Liver (tissue), 8 donors: ENCODE measurements at regions not wholly inside any gene's neighbourhood (a gene's known extent, or its start where the extent isn't known, plus 50 kb on each side); places are given as distances from the start of the nearest gene placed in this dataset.

Source experiments
- DNase-seq: peaks from one replicate; pipeline ENCODE4 v3.0.0-alpha.2; 2017; ENCODE audit warnings: low spot score
- H3K27ac ChIP-seq, 2 donors: one replicate each; pipeline ENCODE4 v1.7.0; 2013; ENCODE audit warnings: inconsistent platforms in 2 of 2, low read length in 2 of 2, control low read depth in 1 of 2, low read depth in 1 of 2, mild to moderate bottlenecking in 1 of 2
- H3K27me3 ChIP-seq, 4 donors: one replicate each; pipeline versions ENCODE4 v1.6.1 to v1.7.0; 2013; ENCODE audit warnings: low read length in 3 of 4, inconsistent platforms in 1 of 4, mild to moderate bottlenecking in 1 of 4, moderate library complexity in 1 of 4; ENCODE audit not compliant: control insufficient read depth in 4 of 4, insufficient read depth in 4 of 4
- H3K36me3 ChIP-seq, 4 donors: one replicate each; pipeline versions ENCODE4 v1.6.1 to v1.7.0; 2013; ENCODE audit warnings: low read length in 3 of 4, mild to moderate bottlenecking in 3 of 4, low read depth in 1 of 4, moderate library complexity in 1 of 4; ENCODE audit not compliant: control insufficient read depth in 4 of 4, insufficient read depth in 3 of 4
- H3K4me1 ChIP-seq, 4 donors: one replicate each; pipeline versions ENCODE4 v1.6.1 to v1.7.0; 2013; ENCODE audit warnings: low read length in 3 of 4, mild to moderate bottlenecking in 3 of 4, moderate library complexity in 1 of 4; ENCODE audit not compliant: control insufficient read depth in 4 of 4, insufficient read depth in 4 of 4
- H3K4me3 ChIP-seq, 3 donors: one replicate each; pipeline versions ENCODE4 v1.6.1 to v1.7.0; 2013; ENCODE audit warnings: low read length in 3 of 3, control low read depth in 1 of 3, low read depth in 1 of 3, mild to moderate bottlenecking in 1 of 3
- H3K9ac ChIP-seq, 2 donors: one replicate each; pipeline ENCODE4 v1.7.0; 2013; ENCODE audit warnings: low read length in 2 of 2, mild to moderate bottlenecking in 2 of 2, moderate library complexity in 2 of 2, control low read depth in 1 of 2, low read depth in 1 of 2
- H3K9me3 ChIP-seq, 4 donors: one replicate each; pipeline versions ENCODE4 v1.6.1 to v1.7.0; 2013; ENCODE audit warnings: low read length in 3 of 4; ENCODE audit not compliant: control insufficient read depth in 4 of 4
- ATF3 ChIP-seq: IDR thresholded peaks from 2 replicates; pipeline ENCODE4 v1.6.1; 2016; ENCODE audit warnings: antibody characterized with exemption
- CTCF ChIP-seq: fragments of 150-350 bp; IDR thresholded peaks from 2 replicates; pipeline ENCODE4 v1.5.1; 2017; ENCODE audit warnings: improper control_type of control experiment, low read depth, low read length; ENCODE audit not compliant: missing input control
- FOXA1 ChIP-seq: IDR thresholded peaks from 2 replicates; pipeline ENCODE4 v1.6.1; 2016; ENCODE audit warnings: antibody characterized with exemption
- FOXA2 ChIP-seq: IDR thresholded peaks from 2 replicates; pipeline ENCODE4 v1.6.1; 2016; ENCODE audit warnings: antibody characterized with exemption
- GABPA ChIP-seq, 2 donors: IDR thresholded peaks in 1 of 2; conservative IDR thresholded peaks in 1 of 2; 2 replicates each; pipeline ENCODE4 v1.6.1; 2016; ENCODE audit warnings: antibody characterized with exemption in 2 of 2, mild to moderate bottlenecking in 1 of 2, moderate library complexity in 1 of 2
- HNF4A ChIP-seq, 2 donors: conservative IDR thresholded peaks; 2 replicates each; pipeline ENCODE4 v1.6.1; 2016; ENCODE audit warnings: antibody characterized with exemption in 2 of 2, mild to moderate bottlenecking in 2 of 2
- HNF4G ChIP-seq: IDR thresholded peaks from 2 replicates; pipeline ENCODE4 v1.6.1; 2016; ENCODE audit warnings: antibody characterized with exemption
- JUND ChIP-seq, 2 donors: IDR thresholded peaks; 2 replicates each; pipeline ENCODE4 v1.6.1; 2016; ENCODE audit warnings: antibody characterized with exemption in 2 of 2
- NR2F2 ChIP-seq: IDR thresholded peaks from 2 replicates; pipeline ENCODE4 v1.6.1; 2016; ENCODE audit warnings: antibody characterized with exemption
- RAD21 ChIP-seq, 2 donors: IDR thresholded peaks; 2 replicates each; pipeline ENCODE4 v1.6.1; 2016; ENCODE audit warnings: antibody characterized with exemption in 2 of 2, mild to moderate bottlenecking in 2 of 2
- REST ChIP-seq: IDR thresholded peaks from 2 replicates; pipeline ENCODE4 v1.6.1; 2016; ENCODE audit warnings: antibody characterized with exemption, mild to moderate bottlenecking
- RXRA ChIP-seq, 2 donors: IDR thresholded peaks; 2 replicates each; pipeline ENCODE4 v1.6.1; 2017 to 2018; ENCODE audit warnings: antibody characterized with exemption in 2 of 2, mild to moderate bottlenecking in 1 of 2
- WGBS: extraction: QIAGEN DNeasy Blood & Tissue Kit; methylation state at CpG from one replicate; pipeline ENCODE4 v1.1.7; 2013; 5-methylcytosine and 5-hydroxymethylcytosine counted together
- donor health status: healthy.
- donor health status: healthy.
- donor health status: healthy.
- donor health status: healthy.
- donor health status: healthy.

- no peak overlapping the region for H3K27ac ChIP-seq
- no peak for TF ChIP-seq HNF4A (conservative IDR thresholded peaks at IDR 0.05)
- TF ChIP-seq JUND (IDR thresholded peaks at IDR 0.05): no peak
- no peak for TF ChIP-seq NR2F2
- TF ChIP-seq FOXA2: no peak
- no peak for TF ChIP-seq FOXA1
- no peak for TF ChIP-seq CTCF
- no peak for TF ChIP-seq RAD21 (IDR thresholded peaks at IDR 0.05)
- no peak for TF ChIP-seq ATF3
- no peak overlapping the region for H3K4me3 ChIP-seq
- no peak overlapping the region for H3K9ac ChIP-seq
- no peak for DNase-seq
- H3K27me3 ChIP-seq: no peaks in the 10 kb centered on the region
- H3K9me3 ChIP-seq: no peaks in the 10 kb centered on the region
- no peaks in the 10 kb centered on the region for H3K36me3 ChIP-seq
- 89% methylated on average over 8 of the region's 8 CpGs for WGBS
- H3K4me1 ChIP-seq: peaks cover 0 to 2% (median 0%) of the 10 kb centered on the region in 4 donors
Observed at GRCh38 chr6:88377976-88378568, 211.9 kb upstream of the CNR1 start.

GRCh38 chr6:88376768-88377387 is 210.7 kb upstream of the CNR1 start:
- Histone ChIP-seq H3K4me3 (no peak overlapping the region), H3K27ac (no peak overlapping the region), H3K27me3 (no peaks in the 10 kb centered on the region), H3K9ac (no peak overlapping the region), H3K36me3 (no peaks in the 10 kb centered on the region), H3K4me1 (peaks cover 0 to 2% (median 0%) of the 10 kb centered on the region in 4 donors), H3K9me3 (no peaks in the 10 kb centered on the region)
- 64% methylated on average over 2 of the region's 2 CpGs for WGBS
- no peak for DNase-seq
- TF ChIP-seq HNF4G (no peak), NR2F2 (peak; percentile 43), ATF3 (no peak), GABPA (IDR thresholded peaks at IDR 0.05 in 1 of 2, conservative IDR thresholded peaks at IDR 0.05 in 1 of 2) (no peak), JUND (IDR thresholded peaks at IDR 0.05) (no peak), HNF4A (conservative IDR thresholded peaks at IDR 0.05) (no peak), REST (no peak), FOXA1 (no peak), RXRA (IDR thresholded peaks at IDR 0.05) (no peak)
